Lower leg skin (tissue), 4 donors: ENCODE measurements at regions not wholly inside any gene's neighbourhood (a gene's known extent, or its start where the extent isn't known, plus 50 kb on each side); places are given as distances from the start of the nearest gene placed in this dataset.

ENCODE experiments used
- DNase-seq, 2 donors: peaks; one replicate each; pipeline ENCODE4 v3.0.0-alpha.2; 2019; ENCODE audit warnings: low spot score in 2 of 2
- H3K4me3 ChIP-seq: fragments of 200-600 bp; sonication (generic); 2 replicates; pipeline ENCODE4 v1.5.1; 2017; ENCODE audit warnings: mild to moderate bottlenecking, low read depth; ENCODE audit not compliant: poor library complexity, severe bottlenecking
- POLR2A ChIP-seq, 2 donors: fragments of 450-650 bp; IDR thresholded peaks; one replicate each; pipeline ENCODE4 v1.6.1; 2016 to 2017; ENCODE audit warnings: antibody characterized with exemption in 2 of 2, mild to moderate bottlenecking in 1 of 2, moderate library complexity in 1 of 2
- WGBS, 2 donors: methylation state at CpG; one replicate each; pipeline ENCODE4 v1.1.5; 2018; 5-methylcytosine and 5-hydroxymethylcytosine counted together
- intact Hi-C: fragments of 100-400 bp; cut with DNase I; formaldehyde crosslinking; loops from one replicate; pipeline ENCODE4 v1.15.0; 2023; ENCODE audit warnings: low total_unique reads
- TF ChIP-seq, protein P1 (sequence below), 3 donors: fragments of 450-650 bp; IDR thresholded peaks; one replicate each; pipeline ENCODE4 v1.5.1; 2016; ENCODE audit warnings: antibody characterized with exemption in 3 of 3, mild to moderate bottlenecking in 3 of 3, moderate library complexity in 2 of 3

DNA sequence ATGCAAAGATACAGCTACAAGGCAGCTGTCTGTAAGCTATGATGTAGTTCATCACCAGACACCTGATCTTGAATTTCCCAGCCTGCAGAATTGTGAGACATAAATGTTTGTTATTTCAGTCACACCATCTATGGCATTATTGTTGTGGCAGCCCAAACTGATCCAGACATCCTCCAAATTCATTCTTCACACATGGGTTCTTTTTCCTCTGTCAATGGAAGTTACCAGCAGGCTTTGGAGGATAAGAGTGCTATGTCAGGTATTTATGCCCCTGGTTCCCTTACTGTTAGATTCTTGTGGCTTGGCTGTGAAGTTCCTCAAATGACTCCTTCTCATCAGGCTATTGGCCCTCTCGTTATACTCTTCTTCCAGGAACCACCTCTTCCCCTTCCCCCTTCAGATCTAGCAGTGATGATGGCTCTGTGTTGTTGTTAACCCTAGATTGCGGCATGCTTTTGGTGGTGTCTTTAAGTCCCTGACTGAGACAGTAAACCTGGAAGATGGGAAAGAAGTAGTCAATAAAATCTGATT is 91.0 kb upstream of the CHMP2B start:
- intact Hi-C loops, result no loop called here
- TF ChIP-seq, protein P1, sequence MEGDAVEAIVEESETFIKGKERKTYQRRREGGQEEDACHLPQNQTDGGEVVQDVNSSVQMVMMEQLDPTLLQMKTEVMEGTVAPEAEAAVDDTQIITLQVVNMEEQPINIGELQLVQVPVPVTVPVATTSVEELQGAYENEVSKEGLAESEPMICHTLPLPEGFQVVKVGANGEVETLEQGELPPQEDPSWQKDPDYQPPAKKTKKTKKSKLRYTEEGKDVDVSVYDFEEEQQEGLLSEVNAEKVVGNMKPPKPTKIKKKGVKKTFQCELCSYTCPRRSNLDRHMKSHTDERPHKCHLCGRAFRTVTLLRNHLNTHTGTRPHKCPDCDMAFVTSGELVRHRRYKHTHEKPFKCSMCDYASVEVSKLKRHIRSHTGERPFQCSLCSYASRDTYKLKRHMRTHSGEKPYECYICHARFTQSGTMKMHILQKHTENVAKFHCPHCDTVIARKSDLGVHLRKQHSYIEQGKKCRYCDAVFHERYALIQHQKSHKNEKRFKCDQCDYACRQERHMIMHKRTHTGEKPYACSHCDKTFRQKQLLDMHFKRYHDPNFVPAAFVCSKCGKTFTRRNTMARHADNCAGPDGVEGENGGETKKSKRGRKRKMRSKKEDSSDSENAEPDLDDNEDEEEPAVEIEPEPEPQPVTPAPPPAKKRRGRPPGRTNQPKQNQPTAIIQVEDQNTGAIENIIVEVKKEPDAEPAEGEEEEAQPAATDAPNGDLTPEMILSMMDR (IDR thresholded peaks at IDR 0.05), result no peak
- TF ChIP-seq POLR2A (IDR thresholded peaks at IDR 0.05), result no peak
- no peak overlapping the region for H3K4me3 ChIP-seq
- DNase-seq, result no peak
- WGBS, 2 donors, result 72 to 80% methylated on average over 2 of the region's 2 CpGs

GRCh38 chr3:87135412-87135811 is 91.7 kb upstream of the CHMP2B start:
- DNase-seq, result no peak
- TF ChIP-seq POLR2A (IDR thresholded peaks at IDR 0.05), result no peak
- TF ChIP-seq, protein P1 (IDR thresholded peaks at IDR 0.05), result no peak
- 87 to 89% methylated on average over 3 of the region's 3 CpGs for WGBS, 2 donors
- no peak overlapping the region for H3K4me3 ChIP-seq
- intact Hi-C loops, result no loop called here

- no peak for TF ChIP-seq POLR2A (IDR thresholded peaks at IDR 0.05)
- TF ChIP-seq, protein P1 (IDR thresholded peaks at IDR 0.05), result no peak
- H3K4me3 ChIP-seq, result no peak overlapping the region
These were observed 94.3 kb upstream of the CHMP2B start for GRCh38 chr3:87132801-87133200.

DNA sequence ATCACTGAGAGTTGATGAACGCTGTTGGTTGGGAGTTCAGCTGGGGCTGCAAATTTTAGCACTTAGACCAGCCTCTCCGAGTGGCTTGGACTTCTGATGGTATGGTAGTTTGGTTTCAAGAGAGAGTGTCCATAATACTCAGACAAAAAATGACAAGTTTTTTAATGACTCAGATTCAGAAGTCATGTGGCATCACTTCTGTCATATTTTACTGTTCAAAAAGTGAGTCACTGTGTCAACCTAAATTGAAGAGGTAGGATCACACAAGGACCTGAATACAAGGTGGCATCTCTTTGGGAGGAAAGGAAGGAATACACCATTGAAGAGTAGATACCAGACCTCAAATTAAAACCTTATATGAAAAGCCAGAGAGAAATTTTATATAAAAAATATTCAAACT is 99.1 kb upstream of the CHMP2B start:
- no peak overlapping the region for H3K4me3 ChIP-seq
- no peak for DNase-seq
- intact Hi-C loops, result no loop called here
- whole genome bisulfite sequencing, 2 donors, result 58 to 73% methylated on average over 2 of the region's 2 CpGs
- no peak for TF ChIP-seq POLR2A (IDR thresholded peaks at IDR 0.05)
- TF ChIP-seq, protein P1 (IDR thresholded peaks at IDR 0.05), result no peak

More at GRCh38 chr3:87132801-87133200, 94.3 kb upstream of the CHMP2B start:
- 94 to 95% methylated on average over 2 of the region's 2 CpGs for WGBS, 2 donors
- intact Hi-C loops, result no loop called here
- no peak for DNase-seq

DNA sequence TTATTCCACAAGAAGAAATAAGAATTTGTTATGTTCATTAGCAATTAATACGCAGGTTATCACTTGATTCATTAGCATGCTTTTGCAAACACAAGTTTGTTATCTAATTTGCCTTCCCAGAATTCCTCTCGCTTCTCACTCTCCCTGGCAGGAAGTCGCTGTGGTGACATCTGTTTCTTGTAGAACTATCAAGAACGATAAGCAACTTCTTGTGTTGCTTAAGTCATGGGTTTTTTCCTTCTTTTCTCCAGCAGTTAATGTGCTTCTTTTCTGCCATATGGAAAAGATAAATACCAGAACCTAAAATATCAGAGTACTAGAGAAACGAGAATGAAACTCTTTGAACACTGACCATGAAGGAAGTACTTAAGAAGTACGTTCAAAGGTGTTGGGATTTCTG is 99.8 kb upstream of the CHMP2B start:
- DNase-seq, result no peak
- H3K4me3 ChIP-seq, result no peak overlapping the region
- WGBS, 2 donors, result 58 to 67% methylated on average over 6 of the region's 6 CpGs
- intact Hi-C loops, result no loop called here
- TF ChIP-seq, protein P1 (IDR thresholded peaks at IDR 0.05), result no peak
- no peak for TF ChIP-seq POLR2A (IDR thresholded peaks at IDR 0.05)

DNA sequence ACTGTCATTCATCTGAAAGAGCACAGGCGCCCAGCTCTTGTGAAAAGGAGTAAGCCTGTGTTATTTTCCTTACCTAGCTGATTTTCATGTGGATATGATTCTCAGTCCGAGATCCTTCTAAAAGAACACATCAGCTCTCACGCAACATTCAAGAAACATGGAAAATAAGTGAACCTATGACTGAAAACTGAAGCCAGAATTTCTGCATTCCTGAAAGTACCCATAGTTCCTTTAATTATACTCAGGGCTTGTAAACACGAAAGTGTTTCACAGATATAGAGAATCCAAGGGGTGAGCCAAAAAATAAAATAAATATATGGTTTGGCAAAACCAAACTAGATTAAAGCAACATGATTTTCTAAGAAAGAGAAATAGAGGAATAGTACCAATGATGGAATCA is 100.8 kb upstream of the CHMP2B start:
- WGBS, 2 donors, result 38% methylated on average over 4 of the region's 4 CpGs
- intact Hi-C loops, result no loop called here
- TF ChIP-seq POLR2A (IDR thresholded peaks at IDR 0.05), result no peak
- TF ChIP-seq, protein P1 (IDR thresholded peaks at IDR 0.05), result no peak
- no peak overlapping the region for H3K4me3 ChIP-seq
- DNase-seq, result no peak
